NCI-H460 (cell line): ENCODE measurements at regions not wholly inside any gene's neighbourhood (a gene's known extent, or its start where the extent isn't known, plus 50 kb on each side); places are given as distances from the start of the nearest gene placed in this dataset.

Experiments
- DNase-seq: peaks from one replicate; pipeline ENCODE4 v3.0.0-alpha.2; 2016; ENCODE audit warnings: low read depth; ENCODE audit errors: extremely low read depth

DNA sequence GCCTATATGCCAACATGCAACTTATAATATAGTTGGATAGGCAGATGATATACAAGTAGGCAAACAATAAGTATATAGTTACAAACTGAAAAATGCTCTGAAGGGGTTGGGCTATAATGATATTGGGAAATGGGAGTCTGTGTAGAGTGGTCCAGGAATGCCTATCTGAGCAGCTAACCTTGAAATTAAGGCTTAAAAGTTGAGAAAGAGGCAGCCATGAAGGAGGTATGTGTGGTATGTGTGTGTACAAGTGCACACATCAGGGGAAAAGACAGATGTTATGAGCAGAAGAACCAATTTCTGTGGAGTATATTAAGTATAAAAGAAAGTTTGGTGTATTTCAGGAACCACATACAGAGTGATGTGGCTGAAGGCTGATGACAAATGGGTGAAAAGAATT, 154.9 kb upstream of the PAPPA start:
- DNase-seq, result no peak

DNA sequence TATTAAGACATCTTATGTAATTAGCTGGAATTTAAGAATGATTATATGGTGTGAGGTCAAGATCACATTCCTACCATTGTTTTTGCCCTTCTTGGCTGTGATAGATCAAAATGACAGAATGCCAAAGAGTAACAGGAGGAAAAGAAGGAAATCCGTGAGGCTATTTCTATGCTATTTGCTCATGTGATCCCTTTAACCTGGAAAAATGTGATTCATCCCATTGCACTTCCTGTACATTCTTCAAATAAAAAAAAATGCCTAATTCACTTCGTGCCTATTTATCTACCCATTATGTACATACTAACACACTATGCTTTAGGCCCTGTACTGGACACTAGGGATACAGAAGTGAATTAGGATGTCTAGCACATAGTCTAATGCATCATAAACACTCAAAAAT, 154.1 kb upstream of the PAPPA start:
- DNase-seq, result no peak

DNA sequence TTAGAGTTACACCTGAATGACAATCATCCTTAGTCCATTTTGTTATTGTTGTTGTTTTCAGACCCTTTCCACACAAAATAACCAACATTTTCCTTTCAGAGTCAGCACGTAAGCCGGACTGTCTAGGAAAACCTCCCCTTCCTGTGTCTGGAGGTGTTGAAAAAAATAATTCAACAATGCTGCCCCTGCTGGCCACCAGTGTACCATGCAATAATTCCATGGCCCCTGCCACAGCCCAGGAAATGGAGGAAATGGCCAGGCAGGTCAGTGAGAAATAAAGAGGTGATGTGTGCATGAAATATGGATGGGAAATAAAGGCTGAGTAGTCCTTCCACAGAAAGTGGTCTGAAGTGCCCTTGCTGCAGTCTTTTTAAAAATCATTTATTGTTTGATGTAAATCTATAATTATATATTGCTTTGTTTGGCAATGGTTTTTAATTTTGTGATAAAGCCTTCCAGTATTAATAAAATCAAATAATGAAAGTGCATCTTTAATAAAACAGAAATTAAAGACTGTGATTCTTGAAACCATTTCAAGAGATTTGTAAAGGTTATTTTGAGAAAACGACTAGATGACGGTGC, 152.8 kb upstream of the PAPPA start:
- DNase-seq, result no peak

DNA sequence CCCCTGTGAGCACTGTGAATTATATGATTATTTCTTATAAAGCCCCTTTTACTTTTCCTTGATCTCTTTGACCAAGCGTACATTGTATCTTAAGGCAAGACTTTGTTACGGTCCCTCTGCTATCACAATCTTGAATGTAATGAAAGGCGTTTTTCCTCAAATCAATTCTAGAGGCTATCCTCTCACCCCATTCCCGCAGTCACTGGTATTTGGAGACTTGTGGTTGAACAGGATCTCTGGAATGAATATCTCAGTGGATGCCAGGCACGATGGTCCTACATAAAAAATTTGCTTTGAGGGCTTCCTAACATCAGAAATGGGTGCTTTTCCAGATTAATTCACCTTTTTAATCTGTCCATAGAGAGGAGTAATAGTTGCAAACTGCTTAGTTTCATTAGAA, 151.4 kb upstream of the PAPPA start:
- no peak for DNase-seq

DNA sequence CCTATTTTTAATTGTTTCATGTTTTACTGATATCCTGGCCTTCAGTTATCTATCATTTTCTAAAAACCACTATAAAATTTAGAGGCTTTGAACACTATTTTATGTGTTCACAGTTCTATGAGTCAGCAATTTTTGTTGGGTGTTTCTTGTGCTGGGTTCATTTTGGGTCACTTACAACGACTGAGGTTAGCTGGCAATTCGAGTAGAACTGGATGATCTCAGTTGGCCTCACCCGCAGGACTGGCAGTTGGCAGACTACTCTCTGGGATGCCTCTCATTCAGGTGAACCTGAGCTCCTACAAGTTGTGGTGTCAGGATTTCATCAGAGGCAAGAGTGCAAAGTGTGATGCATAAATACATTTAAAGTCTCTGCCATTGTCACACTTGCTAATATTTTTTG, 151.0 kb upstream of the PAPPA start:
- DNase-seq, result no peak

DNA sequence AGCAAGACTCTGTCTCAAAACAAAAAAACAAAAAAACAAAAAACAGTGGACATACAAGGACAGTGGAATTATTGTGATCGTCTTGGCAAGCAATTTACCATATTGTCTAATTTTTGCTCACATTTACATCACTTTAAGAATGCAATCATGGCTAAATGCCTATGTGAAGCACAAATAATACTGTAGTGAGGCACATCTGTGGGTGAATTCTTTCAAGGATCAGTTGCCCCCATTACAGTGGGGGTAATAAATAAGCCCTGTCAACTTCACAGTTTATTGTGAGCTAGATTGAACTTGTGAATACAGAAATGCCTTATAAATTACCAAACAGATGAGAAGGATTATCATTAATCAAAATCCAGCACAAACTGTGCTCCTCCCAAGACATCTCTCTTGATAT, 150.2 kb upstream of the PAPPA start:
- no peak for DNase-seq

DNA sequence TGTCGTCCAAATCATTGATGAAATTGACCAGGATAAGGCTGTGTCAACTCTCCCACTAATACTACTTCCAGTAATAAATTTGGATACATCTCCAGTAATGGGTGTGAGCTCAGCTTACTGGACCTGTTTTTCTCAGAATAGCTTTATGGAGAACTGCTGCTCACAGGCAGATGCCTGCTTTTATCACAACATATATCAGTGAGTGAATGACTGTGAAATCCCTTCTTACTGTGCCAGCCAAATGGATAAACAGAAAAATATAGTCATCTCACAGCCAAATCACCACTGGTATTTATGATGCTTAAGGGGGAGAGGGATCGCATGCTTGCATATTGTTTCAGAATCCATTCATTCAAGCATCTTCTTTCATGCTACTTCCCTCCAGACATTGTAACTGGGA, 148.4 kb upstream of the PAPPA start:
- no peak for DNase-seq

DNA sequence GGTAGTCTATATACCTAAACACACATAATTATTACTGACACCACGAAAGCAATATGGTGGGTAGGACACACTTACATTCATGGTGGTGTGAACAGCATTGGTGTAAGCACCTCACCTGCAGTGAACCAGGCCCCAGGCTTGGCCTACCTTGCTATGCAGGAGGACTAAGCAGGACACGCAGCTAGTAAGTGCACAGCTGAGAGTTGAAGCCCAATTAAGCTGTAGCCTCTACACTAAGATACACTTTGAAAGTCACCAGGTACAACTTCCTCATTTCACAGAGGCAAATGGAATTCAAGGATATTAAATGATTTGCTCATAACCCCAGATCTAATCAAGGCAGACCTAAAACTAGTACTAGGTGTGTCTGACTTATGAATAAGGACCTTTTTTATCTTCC, 145.8 kb upstream of the PAPPA start:
- no peak for DNase-seq

DNA sequence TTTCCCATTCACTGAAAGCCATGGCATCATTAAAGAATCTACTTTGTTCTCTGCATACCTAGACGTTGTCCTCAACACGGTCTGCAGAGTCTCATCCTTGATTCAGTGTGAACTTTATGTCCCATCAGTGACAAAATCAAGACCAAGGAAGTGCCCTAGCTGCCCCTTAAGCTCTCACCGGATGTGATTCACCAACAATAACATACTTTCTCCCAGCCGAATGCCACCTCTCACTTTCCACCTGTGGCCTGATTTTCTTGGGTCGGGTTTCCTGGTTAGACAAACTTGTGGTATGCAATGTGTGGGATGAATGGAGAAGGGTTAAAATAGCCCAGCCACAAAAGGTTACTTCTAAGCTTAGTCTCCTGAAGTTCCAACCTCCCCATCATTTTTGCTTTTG, 145.3 kb upstream of the PAPPA start:
- DNase-seq, result no peak

DNA sequence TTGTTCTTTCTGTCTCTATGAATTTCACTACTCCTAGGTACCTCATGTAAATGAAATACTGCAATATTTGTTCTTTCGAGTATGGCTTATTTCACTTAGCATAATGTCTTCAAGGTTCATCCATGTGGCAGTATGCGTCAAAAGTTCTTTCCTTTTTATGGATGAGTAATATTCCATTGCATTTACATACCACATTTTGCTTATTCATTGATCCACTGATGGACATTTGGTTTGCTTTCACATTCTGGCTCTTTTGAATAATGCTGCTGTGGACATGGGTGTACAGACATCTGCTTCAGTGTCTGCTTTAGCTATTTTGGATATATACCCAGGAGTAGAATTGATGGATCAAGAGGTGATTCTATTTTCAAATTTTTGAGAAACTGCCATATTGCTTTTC, 144.2 kb upstream of the PAPPA start:
- DNase-seq, result no peak

DNA sequence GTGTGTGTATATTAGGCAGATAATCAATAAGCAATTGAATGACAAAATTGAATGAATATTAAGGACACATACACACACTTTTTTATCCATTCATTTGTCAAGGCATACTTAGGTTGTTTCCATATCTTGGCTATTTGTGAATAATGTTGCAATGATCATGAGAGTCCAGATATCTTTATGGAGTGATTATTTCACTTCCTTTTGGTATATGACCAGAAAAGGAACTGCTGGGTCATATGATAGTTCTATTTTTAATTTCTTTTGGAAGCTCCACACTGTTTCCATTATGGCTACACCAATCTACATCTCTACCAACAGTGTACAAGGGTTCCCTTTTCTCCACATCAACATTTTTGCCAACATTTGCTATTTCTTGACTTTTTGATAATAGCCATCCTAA, 137.7 kb upstream of the PAPPA start:
- DNase-seq, result no peak

DNA sequence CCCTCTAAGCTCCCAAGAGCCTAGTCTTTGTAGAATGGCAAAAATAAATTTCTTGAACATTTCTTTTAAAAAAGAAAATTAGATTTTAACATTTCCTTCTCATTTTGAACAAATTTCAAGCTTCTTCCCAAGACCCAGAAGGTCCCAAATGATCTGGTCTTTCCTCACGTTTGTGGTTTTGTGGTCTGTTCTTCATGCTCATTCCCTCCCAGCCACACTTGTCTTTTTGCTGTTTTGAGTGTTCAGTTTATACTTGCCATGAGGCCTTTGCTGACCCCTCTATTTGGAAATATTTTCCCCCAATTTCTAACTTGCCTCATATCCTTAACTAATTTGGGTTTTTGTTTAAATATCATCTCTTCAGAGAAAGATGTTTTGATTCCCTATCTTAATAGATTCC, 133.4 kb upstream of the PAPPA start:
- DNase-seq, result no peak

DNA sequence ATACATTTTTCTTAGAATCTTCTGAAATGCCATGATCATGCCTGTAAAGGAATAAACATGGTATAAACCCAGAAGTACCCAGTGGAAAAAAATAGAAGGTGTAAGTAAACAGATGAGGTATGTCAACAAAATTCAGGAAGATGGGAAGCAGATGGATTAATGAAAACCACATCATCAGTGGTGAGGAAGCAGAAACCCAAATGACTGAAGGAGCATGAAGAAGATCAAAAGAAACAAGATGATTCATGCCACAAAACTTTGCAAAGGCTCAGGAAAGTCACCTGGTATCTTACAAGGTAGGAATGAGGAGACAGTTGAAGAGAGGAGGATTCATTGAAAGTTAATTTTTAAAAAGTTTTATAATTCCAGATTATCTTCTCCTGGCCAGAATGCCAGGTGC, 132.8 kb upstream of the PAPPA start:
- no peak for DNase-seq

DNA sequence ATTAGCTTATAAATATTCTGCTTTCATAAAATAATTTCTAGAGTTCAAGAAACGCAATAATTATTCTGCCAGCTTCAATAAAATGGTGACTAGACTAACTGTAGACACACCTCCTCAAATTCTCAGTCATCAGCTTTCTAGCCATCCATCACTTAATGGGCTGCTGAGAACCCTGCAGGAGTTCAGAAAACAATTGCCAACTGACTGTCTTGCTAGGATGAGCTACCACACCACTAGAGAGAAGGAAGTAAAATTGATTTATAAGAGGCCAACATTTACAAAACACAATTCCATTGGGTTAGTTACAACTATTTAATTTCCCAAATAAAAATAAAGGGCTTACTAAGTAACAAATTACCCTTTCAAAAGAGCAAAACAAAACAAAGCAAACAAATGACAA, 126.5 kb upstream of the PAPPA start:
- DNase-seq, result no peak

DNA sequence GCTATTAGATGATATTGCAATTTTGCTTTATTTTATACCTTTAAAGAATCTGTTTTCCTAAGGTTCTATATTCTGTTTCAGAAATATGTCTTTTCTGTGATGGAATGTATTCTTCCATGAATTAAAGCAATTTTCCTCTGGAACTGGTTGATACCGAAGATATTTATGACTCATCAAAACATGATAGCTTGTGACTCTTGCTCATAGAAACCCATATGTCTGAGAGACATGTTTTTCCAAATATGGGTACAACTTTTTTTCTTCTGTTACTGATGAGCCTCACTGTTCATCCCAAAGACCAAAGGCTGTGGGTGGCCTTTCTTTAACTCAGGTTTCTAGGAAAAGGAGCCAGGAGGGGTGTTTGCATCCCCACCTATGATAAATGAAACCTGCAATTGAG, 126.1 kb upstream of the PAPPA start:
- DNase-seq, result no peak

DNA sequence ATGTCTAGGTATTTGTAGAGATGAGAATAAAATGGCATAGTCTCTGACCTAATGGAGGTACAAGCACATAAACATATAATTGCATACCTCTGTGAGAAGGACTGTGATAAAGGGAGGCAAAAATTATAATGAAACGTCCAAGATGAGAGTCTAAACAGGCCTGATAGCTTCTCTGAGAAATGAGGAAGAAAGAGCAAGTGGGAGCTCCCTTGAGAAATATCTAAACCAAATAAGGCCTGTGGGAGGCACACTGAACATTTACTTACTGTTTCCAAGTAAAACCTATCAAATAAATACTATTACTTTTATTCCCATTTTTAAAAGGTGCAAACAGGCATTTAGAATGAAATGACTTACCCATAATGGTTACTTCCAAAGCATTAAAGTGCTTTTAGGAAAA, 125.6 kb upstream of the PAPPA start:
- DNase-seq, result no peak

DNA sequence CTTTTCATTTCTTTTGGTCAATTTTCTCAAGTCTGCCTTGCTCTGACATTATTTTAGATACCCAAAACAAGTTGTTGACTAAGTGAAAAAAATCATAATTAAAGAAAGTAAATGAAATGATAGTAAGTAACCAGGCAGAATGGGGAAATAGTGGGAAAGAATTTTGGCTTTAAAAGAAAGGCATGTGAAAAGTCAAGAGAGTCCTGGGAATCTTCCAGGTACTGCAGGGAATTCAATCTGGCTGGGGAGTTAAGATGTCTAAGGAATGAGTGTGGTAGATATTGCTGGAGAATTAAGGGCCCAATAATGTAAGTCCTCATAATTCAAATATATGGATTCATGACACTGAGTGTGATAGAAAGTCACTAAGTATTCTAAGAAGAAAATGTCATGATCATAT, 123.1 kb upstream of the PAPPA start:
- DNase-seq, result no peak

DNA sequence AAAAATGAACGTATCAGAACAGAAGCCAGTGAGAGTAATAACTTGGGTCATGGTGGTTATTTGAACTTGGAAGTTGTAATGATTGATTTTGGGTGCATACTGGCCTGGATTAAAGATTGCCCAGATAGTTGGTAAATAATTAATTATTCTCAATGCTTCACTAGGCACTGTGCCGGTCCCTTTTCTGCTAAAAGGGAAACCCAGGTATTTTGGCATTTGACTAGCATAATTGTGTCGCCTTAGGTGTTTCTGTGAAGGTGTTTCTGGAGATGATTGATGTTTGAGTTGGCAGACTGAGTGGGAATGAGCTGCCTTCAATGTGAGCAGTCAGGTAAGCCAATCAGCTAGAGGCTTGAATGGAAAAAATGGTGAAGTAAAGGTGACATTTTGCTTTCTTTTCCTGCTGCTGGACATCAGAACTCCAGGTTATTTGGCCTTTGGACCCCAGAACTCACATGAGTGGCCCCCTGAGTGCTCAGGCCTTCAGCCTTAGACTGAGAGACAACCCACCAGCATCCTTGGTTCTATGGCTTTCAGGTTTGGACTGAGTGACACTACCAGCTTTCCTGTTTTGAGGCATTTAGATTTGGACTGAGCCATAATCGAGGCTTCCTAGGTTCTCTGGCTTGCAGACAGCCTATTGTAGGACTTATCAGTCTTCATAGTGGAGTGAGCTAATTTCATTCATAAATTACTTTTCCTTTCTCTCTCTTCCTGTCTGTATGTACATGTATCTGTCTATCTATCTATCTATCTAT, 120.7 kb upstream of the PAPPA start:
- DNase-seq, result no peak

DNA sequence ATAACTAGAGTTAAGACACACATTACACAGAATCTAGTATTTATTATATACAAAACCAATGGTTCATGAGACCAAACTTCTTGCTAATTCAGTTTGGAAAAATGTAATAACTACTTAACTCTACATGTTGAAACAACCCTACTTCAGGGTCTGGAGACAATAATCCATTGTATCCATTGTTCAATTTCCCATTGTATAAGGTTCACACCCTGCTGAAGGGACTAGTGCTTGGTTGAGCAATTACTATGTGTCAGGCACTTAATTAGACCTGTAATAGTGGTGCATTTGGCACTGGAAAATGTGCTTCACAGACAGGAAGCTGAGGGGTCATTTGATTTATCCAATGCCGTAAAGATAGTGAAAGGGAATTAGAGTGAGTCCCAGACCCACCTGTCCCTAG, 114.3 kb upstream of the PAPPA start:
- no peak for DNase-seq

DNA sequence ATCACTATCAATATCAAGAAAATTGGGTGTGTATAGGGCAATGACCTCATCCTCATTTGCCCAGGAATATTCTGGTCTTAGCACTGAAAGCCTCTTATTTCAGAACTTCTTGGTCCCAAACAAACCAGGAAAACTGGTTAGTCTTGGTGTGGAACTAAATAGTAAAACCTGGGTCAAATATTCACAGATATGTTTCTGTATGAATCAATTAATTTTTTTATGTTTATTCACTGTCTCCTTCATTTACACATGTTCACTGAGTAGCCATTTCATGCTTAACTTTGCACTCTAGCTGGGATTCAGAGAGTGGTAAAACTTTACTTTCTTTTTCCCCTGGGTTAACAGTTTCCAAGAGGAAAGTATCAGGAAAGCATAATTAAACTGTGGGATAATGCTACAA, 113.7 kb upstream of the PAPPA start:
- no peak for DNase-seq

DNA sequence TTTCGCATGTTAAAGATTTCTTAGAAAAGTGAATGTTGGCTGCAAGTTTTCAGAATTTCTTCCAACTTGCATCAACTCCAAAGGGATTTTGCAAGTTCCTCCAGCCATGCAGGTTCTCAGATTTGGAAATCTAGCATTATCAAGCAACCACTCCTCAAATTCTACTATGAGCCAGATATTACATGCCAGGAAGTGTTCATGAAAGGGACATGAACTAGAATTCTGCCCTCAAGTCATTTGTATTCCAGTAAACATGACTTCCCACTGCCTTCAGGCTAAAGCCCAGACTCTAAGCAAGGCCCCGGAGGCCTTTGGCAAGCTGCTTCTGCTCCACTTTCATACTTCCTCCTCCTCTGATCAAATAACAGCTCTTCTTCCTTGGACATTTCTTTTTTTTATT, 111.3 kb upstream of the PAPPA start:
- DNase-seq, result no peak

DNA sequence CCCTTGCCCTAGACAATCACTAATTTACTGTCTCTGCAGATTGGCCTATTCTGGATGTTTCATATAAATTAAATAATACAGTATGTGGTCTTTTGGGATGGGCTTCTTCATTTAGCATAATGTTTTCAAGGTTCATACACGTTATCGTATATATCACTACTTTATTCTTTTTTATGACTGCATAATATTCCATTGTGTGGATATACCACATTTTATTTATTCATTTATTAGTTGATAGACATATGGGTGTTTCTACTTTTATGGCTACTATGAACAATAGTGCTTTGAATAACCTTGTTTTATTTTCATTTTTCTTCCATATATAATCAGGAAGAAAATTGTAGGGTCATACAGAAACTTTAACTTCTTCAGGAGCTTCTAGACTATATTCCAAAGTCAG, 108.5 kb upstream of the PAPPA start:
- no peak for DNase-seq

DNA sequence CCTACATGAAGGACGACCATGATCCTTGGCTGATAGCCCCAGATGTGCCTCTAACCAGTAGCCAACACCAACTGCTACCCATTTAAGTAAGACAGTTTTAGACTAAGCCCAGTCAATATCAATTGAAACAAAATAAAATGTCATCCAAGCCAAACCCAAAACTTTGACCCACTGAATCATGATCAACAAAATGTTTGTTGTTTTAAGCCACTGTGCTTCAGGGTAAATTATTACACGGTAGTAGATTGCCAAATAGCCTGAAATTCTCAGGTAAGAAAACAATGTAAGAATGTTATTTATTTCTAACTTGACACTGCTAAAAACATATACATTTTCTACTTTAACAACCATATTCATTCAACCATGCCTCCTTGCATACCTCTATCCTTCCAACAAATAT, 105.5 kb upstream of the PAPPA start:
- DNase-seq, result no peak
